Stimulated activated CD8-positive, alpha-beta memory T cell treated with anti-CD3 and anti-CD28 coated beads, Interleukin-15, amount 100 ng/mL, for 48 hours (primary cell): ENCODE measurements at regions not wholly inside any gene's neighbourhood (a gene's known extent, or its start where the extent isn't known, plus 50 kb on each side); places are given as distances from the start of the nearest gene placed in this dataset.
"Not testable (repeated sequence)": the region's sequence is repeated elsewhere in the genome, so short reads cannot be mapped to it uniquely, and the experiment has no call there.

Experiments used
- DNase-seq, 2 donors: peaks; one replicate each; pipeline ENCODE4 v3.0.0-alpha.2; 2020; ENCODE audit warnings: low read depth in 2 of 2

DNA sequence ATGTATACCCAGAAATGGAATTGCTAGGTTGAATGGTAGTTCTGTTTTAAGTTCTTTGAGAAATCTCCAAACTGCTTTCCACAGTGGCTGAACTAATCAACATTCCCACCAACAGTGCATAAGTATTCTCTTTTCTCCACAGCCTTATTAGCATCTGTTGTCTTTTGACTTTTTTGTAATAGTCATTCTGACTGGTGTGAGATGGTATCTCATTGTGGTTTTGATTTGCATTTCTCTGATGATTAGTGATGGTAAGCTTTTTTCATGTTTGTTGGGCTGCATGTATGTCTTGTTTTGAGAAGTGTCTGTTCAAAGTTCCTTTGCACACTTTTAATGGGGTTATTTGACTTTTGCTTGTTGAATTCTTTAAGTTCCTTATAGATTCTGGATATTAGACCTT is 52.4 kb upstream of the EHHADH start:
- not testable (repeated sequence) for DNase-seq

DNA sequence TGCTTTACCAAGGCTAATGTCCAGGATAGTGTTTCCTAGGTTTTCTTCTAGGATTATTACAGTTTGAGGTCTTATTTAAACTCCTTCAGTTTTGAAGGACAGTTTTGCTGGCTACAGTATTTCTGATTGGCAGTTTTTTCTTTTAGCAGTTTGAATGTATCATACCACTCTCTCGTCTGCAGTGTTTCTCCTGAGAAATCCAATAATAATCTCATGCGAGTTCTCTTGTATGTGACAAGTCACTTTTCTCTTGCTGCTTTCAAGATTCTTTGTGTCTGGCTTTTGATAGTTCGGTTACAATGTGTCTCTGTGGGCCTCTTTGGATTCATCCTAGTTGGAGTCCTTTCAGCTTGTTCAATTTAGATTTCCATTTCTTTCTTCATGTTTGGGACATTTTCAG is 53.0 kb upstream of the EHHADH start:
- no peak for DNase-seq

DNA sequence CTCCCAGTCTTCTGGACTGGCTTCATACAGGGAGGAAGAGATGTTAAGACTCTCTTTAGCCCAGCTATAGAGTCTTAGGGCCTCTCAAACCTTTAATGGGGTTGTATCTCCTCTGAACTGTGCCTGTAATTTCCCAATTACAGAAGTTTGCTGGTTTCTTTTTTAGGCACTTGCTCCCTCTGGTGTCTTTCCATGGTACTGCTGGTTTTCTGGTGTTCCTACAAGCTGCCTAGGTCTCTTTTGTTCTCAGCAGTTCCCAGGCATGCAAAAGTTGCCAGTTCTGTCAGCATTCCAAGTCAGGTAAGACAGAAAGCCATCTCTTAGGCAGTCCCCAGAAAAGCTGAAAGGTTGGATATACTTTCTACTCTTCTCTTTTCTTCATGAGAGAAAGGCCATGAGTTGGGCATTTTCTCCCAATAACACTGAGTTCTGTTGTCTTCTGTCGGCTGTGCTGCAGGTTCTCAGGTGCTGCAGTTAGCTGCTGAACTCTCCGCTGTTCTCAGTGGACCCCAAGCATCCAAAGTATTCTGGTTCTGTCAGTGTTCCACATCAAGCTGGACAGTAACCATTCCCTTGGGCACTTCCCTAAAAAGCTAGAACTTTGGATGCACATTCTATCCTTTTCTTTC is 54.4 kb upstream of the EHHADH start:
- DNase-seq: peak; percentile 6 to 25

DNA sequence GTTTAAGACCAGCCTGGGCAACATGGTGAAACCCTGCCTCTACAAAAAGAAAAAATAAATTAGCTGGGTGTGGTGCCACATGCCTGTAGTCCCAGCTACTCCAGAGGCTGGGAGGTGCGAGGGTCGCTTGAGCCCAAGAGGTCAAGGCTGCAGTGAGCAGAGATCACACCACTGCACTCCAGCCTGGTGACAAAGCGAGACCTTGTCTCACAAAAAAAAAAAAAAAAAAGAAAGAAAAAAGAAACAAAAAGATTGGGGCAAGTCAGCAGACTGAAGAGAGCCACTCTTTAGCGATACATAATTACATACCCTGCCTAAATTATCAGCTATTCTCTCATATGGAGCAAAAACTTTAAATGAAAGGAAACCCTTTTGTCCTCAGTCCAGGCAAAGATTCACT is 53.6 kb upstream of the MAP3K13 start:
- DNase-seq: no peak

DNA sequence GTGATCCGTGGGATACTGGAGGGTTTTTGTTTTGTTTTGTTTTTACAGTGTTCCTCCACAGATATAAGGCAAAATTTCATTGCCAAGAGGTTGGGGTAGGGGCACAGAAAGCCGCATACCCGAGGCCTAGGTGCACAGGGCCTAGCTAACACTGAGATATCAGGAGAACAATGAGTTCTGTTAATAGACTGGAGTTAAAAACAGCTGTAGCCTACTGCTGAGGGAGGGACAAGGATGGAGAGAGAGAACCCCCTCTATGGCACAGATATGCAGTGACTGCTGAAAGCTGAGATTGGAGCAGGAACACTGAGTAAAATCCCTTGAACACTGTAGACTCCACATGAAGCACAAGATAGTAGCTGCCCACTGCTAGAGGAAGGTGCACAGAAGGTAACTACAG is 53.1 kb upstream of the MAP3K13 start:
- DNase-seq: no peak

DNA sequence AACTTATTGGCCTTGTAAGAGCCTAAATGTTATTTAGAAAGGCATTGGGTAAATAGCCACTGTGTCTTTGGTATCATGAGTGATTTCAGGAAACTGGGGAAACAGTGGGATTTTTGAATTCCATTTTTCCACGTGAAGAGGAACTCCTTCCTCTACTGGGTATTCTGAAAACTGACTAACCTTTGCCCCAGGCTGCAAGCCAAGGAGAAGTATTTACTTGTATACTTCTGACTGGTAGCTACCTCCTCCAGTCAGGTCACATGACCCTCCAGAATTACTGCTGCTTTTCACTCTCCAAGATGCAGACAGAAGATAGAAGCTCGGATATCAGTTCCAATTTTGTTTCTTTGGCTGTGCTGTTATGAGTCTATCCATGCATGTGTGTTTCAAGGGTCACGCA is 50.9 kb upstream of the MAP3K13 start:
- DNase-seq: no peak
